Superior temporal gyrus (tissue), 1 donor: ENCODE measurements at regions not wholly inside any gene's neighbourhood (a gene's known extent, or its start where the extent isn't known, plus 50 kb on each side); places are given as distances from the start of the nearest gene placed in this dataset.
"Not testable (repeated sequence)": the region's sequence is repeated elsewhere in the genome, so short reads cannot be mapped to it uniquely, and the experiment has no call there.

Experiments
- DNase-seq: peaks from one replicate; pipeline ENCODE4 v3.0.0-alpha.2; 2016; ENCODE audit errors: extremely low spot score

DNA sequence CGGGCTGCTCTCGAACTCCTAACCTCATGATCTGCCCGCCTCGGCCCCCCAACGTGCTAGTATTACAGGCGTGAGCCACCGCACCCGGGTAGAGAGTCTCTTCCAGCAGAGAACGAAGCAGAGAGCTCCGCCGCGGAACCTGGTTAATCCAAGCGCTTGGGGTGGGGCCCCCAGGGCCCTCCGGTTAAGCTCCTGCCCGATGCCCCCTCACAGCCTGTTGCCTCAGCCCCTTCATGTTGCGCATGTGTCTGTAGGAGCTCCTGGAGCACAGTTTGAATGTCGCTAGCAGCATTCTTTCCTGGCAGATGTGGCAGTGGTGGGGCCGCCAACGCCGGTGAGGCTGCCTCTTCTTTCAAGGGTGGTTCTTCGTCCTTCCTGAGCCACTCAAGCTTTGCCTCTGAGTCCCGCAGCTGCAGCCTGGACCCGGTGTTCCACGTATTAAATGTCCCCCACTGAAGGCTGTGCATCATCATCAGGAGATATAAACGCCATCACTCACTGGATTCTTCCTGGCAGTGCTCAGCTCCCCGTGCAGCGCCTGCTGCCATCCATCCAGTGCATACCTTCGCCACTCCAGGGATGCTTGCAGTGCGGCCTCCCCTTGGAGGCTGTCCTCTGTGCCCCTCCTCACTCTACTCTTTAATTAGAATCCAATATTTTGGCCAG, 1919.3 kb downstream of the PCDH9 start:
- no peak for DNase-seq

DNA sequence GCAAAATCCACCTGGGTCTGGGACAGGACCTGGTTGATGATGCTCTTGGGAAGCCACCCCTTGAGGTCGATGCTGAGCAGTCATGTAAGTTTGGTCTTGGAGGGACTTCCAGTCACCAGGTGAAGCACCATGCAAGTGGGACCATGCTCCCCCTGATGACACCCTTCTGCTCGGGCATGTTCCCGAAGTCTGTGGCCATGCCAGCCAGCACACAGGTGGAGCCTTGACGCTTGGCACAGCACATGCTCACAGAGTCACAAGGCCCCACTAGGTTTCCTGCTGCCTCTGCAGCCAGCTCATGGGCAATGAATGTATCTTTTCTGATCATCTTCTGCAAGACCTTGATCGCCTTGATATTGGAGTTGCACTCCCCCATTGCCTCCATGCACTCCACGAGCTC, 1920.2 kb downstream of the PCDH9 start:
- DNase-seq = no peak

DNA sequence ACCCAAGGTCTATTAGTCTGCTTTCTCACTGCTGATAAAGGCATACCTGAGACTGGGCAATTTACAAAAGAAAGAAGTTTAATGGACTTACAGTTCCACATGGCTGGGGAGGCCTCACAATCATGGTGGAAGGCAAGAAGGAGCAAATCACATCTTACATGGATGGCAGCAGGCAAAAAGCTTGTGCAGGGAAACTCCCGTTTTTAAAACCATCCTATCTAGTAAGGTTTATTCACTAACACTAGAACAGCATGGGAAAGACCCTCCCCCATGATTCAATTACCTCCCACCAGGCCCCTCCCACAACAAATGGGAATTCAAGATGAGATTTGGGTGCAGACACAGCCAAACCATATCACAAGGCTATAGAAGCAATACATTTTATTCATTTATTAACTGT, 1921.4 kb downstream of the PCDH9 start:
- DNase-seq = not testable (repeated sequence)

DNA sequence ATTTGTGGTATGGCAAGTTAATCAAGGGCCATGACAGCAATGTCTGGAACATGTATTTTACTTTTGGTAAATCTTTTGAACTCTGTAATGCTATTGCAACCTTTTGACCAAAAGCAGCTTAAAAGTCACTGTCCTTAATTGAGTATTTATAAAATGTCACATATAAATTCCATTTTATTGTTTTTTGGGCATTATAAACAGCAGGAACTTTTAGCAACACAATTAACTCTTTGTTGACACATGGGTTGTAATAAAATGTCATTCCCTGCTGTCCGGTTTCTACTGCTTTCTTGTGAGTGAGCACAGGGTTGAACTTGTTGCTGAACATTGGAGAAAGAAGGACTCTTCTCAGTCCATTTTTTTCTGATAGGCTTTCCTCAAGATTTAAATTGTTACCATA, 1923.1 kb downstream of the PCDH9 start:
- no peak for DNase-seq

DNA sequence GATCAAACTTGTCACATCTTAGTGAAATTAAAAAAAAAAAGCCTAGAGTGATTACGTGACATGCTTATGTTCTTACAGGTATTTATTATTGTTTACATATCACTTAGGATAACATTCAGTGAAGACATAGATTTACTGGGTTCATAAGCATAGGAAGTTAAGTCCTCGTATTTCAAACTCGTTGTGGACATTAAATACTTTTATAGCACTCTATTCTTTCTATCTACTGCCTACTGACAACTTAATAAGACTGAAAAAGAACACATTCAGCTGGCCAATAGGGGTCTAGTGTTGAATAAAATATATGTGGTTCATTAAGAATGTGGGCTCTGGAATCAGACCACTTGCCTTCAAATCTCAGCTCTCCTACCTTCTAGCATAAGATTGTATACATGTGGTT, 1927.4 kb downstream of the PCDH9 start:
- DNase-seq = no peak

DNA sequence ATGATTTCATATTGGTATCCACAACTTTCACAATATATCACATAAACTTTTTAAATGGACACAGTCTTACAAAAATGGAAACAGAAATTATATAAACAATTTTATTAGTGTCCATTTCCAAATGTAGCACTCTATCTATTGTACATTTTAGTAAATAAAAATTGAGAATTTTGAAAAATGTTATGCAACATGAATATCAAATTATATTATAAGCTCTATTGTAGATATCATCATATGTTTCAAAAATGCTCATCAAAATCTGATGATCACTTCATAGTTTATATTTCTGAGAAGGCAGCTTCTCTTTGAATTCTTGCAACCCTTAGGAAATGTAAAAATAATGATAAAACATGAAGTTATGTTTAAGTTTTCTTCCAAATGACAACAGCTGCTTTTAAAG, 1928.6 kb downstream of the PCDH9 start:
- no peak for DNase-seq

DNA sequence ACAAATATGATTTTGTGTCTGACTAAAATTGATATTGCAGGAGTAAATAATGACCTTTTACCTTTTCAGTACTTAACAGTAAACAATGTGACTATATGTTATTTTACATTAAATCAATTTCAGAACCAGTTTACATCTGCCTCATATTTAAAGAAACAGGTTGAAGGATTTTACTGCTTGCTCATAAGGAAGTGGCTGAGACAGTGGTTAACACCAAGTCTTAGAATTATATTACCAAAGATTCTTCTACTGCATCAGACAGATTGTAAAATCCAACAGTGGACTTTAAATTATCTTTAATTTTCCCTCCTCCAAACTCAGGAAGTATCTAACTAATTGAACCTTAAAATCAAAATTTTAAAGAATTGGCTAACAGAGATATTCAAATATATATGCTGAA, 1929.9 kb downstream of the PCDH9 start:
- DNase-seq = no peak

DNA sequence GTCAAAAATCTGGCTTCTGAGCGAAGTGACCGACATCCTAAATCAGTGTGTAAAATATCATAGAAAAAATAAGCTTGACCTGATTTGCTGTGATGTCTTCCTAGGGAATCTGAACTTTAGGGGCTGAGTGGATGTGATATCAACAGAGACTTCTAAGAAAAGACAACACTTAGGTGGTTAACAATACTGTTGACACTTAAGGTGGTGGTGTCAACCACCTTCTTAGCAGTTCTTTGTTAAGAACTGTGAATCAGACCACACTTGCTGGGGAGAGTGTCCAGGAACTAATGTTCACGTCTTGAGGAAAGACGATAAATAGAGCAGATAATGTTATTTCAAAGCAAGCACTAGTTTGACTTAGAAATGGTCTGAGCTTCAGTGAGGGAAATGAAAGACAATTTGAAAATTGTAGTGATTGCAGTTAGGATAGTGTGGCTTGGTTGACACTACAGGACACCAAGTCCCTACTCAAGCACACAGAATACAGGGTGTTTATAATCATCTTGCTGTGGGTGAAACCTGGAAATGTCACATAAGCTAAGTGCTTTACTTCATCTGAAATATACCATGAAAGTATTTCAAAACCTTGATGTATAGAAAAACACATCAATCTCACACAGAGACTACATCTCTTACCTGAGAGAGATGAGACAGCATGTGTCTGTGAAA, 1936.5 kb downstream of the PCDH9 start:
- peak; percentile 14 for DNase-seq

DNA sequence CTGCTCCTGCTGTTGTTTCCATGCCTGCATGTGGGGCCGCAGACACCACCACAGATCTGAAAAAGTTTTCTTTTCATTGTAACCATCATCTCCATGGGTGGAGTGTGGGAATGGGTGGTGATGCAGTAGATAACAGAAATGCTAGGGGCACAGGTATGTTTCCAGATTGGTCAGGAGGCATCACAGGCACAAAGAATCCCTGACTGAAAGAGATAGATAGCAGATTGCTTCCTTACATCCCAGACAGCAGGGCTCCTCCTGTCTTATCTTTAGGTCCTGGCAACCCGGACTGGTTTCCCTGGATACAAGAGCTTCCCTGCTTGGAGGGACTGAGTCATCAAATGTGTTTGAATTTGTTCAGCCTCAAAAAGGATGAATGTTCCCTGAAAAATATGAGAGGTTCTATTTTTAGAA, 1937.6 kb downstream of the PCDH9 start:
- DNase-seq = peak; percentile 68

DNA sequence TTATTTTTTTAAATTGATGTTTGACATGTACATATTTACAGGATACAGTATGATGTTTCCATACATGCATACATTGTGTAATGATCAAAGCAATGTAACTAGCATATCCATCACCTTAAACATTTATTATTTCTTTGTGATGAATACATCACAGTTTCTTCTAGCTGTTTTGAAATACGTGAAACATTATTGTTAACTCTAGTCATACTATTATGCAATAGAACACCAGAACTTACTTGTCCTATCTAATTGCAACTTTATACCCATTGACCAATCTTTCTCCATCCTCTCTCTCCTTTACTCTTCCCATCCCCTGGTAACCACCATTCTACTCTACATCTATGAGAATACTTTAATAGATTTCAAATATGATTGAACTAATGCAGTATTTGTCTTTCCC, 1942.7 kb downstream of the PCDH9 start:
- DNase-seq = no peak

DNA sequence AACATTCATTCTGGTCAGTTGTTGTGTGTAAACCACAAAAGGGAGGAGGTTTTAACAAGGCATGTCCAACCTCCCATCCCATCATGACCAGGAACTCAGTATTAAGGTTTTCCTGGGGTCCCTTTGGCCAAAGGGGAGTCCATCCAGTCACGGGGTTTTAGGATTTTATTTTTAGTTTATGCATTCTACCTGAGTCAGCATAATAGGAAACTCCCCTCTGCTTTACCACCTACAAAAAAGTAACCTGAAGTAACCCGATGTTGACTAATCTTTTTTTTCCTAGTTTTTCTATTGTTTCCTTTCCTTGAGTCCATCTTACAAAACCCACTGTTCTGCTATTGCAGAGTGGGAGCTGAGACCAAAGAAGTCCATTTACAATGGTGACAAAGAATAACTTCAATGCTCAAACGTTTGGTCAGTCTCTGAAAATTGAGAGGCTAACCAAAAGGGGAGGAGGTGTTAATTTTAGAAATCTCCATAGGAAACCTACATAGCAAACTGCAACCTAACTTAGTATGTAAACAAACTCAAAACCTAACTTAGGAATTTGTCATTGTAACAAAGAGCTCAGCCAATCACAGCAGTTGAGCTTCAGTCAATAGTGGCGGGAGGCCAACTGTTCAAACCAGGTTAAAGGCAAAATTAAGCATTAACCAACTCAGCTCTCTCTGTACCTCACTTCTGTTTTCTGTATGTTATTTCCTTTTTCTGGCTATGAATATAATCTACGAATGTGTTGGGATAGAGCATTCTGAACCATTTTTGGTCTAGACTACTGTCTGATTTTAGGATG, 1954.1 kb downstream of the PCDH9 start:
- DNase-seq = no peak

DNA sequence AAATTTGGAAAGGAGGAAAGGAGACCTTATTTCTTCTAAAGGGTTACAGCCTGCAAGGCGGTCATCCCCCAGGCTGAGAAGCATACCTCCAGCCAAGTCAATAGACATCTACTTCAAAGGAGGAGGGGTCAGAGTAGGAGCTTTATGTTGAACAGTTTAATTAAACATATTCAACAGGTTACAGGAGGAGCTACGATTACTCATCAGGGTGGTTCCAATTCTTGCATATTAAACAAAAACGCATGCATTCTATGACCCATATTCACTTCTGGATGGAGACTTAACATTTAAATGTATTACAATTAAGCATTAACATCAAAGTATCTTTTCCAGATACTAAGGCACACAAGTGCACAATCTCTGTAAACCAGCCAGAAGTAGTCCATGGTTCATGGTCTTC, 1955.0 kb downstream of the PCDH9 start:
- no peak for DNase-seq

DNA sequence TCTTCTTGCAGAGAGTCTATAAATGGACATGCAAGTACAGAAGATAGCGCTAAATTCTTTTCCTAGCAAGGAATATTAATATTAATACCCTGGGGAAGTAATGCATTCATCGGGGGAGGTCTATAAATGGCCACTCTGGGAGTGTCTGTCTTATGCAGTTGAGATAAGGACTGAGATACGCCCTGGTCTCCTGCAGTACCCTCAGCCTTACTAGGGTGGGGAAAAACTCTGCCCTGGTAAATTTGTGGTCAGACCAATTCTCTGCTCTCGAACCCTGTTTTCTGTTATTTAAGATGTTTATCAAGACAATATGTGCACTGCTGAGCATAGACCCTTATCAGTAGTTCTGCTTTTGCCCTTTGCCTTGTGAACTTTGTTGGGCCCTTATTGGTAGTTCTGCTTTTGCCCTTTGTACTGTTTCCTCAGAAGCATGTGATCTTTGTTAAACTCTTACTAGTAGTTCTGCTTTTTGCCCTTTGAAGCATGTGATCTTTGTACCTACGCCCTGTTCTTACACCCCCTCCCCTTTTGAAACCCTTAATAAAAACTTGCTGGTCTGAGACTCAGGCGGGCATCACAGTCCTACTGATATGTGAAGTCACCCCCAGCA, 1956.2 kb downstream of the PCDH9 start:
- not testable (repeated sequence) for DNase-seq

DNA sequence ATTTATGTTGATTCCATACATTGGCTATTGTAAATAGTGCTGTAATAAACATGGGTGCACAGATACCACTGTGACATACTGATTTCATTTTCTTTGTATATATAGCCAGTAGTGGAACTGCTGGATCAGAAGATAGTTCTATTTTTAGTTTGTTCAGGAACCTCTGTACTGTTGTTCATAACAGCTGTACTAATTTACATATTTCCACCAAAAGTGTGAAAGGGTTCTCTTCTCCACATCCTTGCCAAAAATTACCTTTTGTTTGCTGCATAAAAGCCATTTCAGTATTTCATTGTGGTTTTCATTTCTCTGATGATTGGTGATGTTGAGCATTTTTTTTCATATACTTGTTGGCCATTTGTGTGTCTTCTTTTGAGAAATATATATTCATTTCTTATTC, 1962.1 kb downstream of the PCDH9 start:
- DNase-seq = no peak

DNA sequence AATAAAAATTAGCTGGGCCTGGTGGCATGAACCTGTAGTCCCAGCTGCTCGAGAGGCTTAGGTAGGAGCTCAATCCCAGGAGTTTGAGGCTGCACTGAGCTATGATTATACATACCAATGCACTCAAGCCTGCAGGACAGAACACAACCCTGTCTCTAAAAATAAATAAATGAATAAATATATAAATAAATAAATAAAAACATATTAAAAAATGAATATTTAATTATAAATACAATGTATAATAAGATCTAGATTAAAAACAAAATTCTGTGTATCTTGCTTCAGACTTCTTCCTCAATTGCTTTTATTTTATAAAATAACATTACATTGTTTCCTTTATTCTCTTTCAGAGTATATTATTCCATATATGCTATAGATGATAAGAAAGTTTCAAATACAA, 1964.1 kb downstream of the PCDH9 start:
- no peak for DNase-seq

DNA sequence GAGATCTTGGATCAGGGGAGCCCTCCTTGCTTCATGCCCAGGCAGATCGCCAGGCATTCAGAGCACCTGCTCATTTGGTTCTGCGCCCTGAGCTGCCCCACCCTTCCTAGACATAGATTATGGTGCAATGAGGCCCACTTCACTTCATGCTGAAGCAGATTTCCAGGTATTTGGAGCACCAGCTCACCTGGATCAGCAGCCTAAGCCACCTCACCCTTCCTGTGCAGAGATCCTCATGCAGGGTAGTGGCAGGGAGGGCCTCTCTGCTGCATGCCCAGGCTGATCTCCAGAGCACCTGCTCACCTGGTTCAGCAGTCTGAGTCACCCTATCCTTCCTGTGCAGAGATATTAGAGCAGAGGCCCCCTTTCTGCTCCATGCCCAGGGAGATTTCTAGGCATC, 1966.1 kb downstream of the PCDH9 start:
- DNase-seq = no peak

DNA sequence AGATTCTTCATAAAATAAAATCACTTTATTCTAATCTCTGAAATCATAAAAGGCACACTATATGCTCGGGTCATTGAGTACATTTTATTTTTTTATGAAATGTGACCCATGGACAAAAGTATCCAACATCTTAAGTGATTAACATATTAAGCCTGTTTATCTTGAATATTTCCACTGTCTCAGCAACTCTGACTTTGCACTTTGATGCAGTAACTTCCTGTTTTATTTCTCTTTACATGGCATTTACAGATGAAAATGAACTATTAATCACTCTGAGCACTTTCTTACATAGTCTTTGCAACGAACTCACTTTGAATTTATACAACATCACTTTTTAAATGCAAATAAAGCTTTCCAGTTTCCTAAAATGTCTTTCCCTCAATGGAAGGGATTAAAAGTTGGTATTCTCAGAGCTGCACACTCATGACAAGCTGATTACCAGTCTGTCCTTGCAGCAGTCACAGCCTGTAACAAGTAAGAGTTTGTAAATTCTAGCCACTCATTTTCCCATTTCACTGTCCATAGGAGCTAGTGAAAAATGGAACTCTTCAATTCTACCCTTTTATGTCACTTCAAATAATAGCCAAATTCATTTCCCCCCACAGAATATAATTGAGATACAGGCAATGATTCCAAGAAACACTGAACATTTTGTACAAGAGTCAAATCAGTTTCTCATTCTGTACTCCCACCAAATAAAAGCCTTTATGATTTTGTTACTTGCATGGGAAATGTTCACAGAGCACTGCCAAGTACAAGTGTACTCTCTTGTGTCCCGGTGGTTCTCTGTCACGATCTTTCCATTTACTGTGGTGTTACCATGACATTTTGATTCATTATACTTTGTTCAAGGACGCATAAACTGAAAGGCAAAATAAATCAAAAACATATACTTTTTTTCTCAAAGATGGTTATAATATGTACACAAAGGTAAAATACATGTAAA, 1968.9 kb downstream of the PCDH9 start:
- peak; percentile 22 for DNase-seq

DNA sequence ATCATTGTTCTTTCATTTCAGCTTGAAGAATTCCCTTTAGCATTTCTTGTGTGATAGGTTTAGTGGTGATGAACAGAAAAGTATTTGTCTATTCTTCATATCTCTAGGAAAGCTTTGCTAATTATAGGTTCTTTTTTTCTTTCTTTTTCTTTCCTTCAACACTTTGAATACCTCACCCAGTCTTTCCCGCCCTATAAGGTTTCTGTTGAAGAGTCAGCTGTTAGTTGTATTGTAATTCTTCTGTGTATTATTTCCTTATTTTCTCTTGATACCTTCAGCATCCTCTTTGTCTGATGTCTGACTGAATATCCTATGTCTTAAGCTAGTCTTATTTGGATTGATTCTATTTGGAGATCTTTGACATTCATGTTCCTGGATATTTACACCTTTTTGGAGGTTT, 1989.4 kb downstream of the PCDH9 start:
- no peak for DNase-seq

DNA sequence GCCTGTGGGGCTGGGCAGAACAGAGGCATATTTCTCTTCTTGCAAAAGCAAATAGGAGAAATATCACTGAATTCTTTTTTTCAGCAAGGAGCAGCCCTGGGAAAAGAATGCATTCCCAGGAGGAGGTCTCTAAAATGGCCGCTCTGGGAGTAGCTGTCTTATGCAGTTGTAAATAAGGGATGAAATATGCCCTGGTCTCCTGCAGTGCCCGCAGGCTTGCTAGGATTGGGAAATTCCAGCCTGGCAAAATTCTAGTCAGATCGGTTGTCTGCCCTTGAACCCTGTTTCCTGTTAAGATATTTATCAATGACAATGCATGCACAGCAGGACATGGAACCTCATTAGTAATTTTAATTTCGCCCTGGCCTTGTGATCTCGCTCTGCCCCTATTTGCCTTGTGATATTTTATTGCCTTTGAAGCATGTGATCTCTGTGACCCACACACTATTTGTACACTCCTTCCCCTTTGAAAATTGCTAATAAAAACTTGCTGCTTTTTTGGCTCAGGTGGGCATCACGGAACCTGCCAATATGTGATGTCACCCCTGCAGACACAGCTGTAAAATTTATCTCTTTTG, 1993.2 kb downstream of the PCDH9 start:
- no peak for DNase-seq

DNA sequence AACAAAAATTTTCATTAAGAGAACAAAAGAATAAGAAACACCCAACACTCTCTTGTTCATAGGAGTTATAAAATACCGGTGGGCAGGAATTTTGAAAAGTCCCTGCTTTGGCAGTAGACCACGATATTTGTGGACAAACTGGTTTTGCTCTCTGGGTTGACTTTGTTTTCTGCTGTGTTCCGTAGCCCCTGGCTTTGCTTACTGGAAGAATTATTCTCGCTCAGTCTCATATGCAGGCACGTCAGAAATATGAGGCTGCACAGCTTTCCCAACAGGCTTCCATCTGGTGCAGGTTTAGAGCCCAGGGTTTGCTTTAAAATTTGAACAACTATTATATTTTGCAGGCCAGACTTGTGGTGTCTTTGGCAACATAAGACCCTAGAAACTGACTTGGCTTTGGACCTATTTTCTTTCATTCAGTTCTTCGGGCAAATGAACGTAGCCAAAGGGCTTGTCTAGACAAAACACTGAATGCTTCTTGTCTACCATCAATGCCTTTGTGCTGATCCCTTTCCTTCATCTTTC, 2012.6 kb downstream of the PCDH9 start:
- DNase-seq = no peak

DNA sequence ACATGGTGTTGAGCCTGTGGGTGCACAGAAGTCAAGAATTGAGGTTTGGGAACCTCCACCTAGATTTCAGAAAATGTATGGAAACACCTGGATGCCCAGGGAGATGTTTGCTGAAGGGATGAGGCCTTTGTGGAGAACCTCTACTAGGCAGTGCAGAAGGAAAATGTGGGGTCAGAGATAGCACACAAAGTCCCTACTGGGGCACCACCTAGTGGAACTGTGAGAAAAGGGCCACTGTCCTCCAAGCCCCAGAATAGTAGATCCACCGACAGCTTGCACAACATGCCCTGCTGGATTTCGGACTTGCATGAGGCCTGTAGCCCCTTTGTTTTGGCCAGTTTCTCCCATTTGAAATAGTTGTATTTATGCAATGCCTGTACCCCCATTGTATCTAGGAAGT, 2027.3 kb downstream of the PCDH9 start:
- DNase-seq = not testable (repeated sequence)
